CD4-positive, alpha-beta T cell (primary cell): ENCODE measurements at regions not wholly inside any gene's neighbourhood (a gene's known extent, or its start where the extent isn't known, plus 50 kb on each side); places are given as distances from the start of the nearest gene placed in this dataset.

ENCODE experiments used
- ATAC-seq: fragments of 200-7000 bp; cut with Tn5 transposase; one replicate; pipeline ENCODE4 v1.10.0; 2022; ENCODE audit warnings: mild to moderate bottlenecking; ENCODE audit not compliant: poor library complexity
- CTCF ChIA-PET: fragments of 350-600 bp; sonication (Branson Sonifier 250); formaldehyde crosslinking; loops from one replicate; lab custom pipeline; 2021; ENCODE audit warnings: antibody characterized with exemption, inconsistent platforms; lab: Charles Lee
- POLR2A ChIA-PET: fragments of 350-600 bp; sonication (Branson Sonifier 250); formaldehyde crosslinking; loops from one replicate; lab custom pipeline; 2021; ENCODE audit warnings: antibody characterized with exemption, inconsistent platforms; lab: Charles Lee
- DNase-seq, 14 experiments: peaks; one replicate each; pipeline ENCODE4 v3.0.0-alpha.2; 2013 to 2020; ENCODE audit warnings: mixed read lengths in 2 of 14
- H3K27ac ChIP-seq, 2 donors: one replicate each; pipeline versions ENCODE4 v1.5.1 to v1.7.0; 2013; ENCODE audit warnings: low read length in 2 of 2, low read depth in 1 of 2, mild to moderate bottlenecking in 1 of 2
- H3K27me3 ChIP-seq, 2 experiments: 1 replicate in 1 of 2; 2 replicates in 1 of 2; pipeline versions ENCODE4 v1.6.1 to v1.7.0; 2013; ENCODE audit warnings: low read length in 2 of 2, control low read depth in 1 of 2, mild to moderate bottlenecking in 1 of 2, moderate library complexity in 1 of 2; ENCODE audit not compliant: insufficient read depth in 2 of 2, control insufficient read depth in 1 of 2
- H3K36me3 ChIP-seq: one replicate; pipeline ENCODE4 v1.6.1; 2013; ENCODE audit warnings: low read length, control low read depth; ENCODE audit not compliant: insufficient read depth
- H3K4me1 ChIP-seq: one replicate; pipeline ENCODE4 v1.6.1; 2013; ENCODE audit warnings: low read length, control low read depth; ENCODE audit not compliant: insufficient read depth
- H3K4me3 ChIP-seq: one replicate; pipeline ENCODE4 v1.5.1; 2013; ENCODE audit warnings: mild to moderate bottlenecking, low read length, moderate library complexity
- H3K9me3 ChIP-seq, 2 experiments: 1 replicate in 1 of 2; 2 replicates in 1 of 2; pipeline versions ENCODE4 v1.6.1 to v1.7.0; 2013; ENCODE audit warnings: low read length in 2 of 2, mild to moderate bottlenecking in 2 of 2, control low read depth in 1 of 2, moderate library complexity in 1 of 2; ENCODE audit not compliant: control insufficient read depth in 1 of 2, insufficient read depth in 1 of 2
- H3K27ac Mint-ChIP-seq: one replicate; pipeline ENCODE4 v1.8.0; 2020; ENCODE audit warnings: mixed read lengths
- H3K27me3 Mint-ChIP-seq: one replicate; pipeline ENCODE4 v1.8.0; 2021; ENCODE audit warnings: mixed read lengths
- H3K36me3 Mint-ChIP-seq: one replicate; pipeline ENCODE4 v1.8.0; 2021; ENCODE audit warnings: low read depth, mixed read lengths
- H3K4me1 Mint-ChIP-seq: one replicate; pipeline ENCODE4 v1.8.0; 2021; ENCODE audit warnings: low read depth, mixed read lengths
- H3K4me3 Mint-ChIP-seq: one replicate; pipeline ENCODE4 v1.8.0; 2020; ENCODE audit warnings: mild to moderate bottlenecking, mixed read lengths
- H3K9me3 Mint-ChIP-seq: one replicate; pipeline ENCODE4 v1.8.0; 2020; ENCODE audit warnings: mixed read lengths
- intact Hi-C, 2 experiments: fragments of 100-400 bp; cut with DNase I in 1 of 2; cut with micrococcal nuclease in 1 of 2; formaldehyde crosslinking; loops; one replicate each; pipeline versions ENCODE4 v1.15.1 to v1.9.0; 2023 to 2025; cut with DNase I, micrococcal nuclease
- TF ChIP-seq, protein P1 (sequence below): fragments of 200-600 bp; IDR thresholded peaks from one replicate; pipeline ENCODE4 v1.8.0; 2022; ENCODE audit warnings: antibody characterized with exemption, mild to moderate bottlenecking

DNA sequence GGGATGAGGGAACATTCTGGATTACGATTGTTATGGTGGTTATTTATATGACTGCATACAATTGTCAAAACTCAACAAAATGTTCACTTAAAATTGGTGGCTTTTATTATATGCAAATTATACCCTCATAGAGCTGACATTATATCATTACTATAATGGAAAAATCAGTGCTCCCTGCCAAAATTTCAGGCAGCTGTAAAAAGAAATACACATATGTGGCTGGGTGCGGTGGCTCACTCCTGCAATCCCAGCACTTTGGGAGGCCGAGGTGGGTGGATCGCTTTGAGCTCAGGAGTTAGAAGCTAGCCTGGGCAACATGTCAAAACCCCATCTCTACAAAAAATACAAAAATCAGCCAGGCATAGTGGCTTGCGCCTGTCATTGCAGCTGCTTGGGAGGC is 75.8 kb upstream of the SULF2 start:
- H3K36me3 ChIP-seq, result no peaks in the 10 kb centered on the region
- TF ChIP-seq, protein P1, sequence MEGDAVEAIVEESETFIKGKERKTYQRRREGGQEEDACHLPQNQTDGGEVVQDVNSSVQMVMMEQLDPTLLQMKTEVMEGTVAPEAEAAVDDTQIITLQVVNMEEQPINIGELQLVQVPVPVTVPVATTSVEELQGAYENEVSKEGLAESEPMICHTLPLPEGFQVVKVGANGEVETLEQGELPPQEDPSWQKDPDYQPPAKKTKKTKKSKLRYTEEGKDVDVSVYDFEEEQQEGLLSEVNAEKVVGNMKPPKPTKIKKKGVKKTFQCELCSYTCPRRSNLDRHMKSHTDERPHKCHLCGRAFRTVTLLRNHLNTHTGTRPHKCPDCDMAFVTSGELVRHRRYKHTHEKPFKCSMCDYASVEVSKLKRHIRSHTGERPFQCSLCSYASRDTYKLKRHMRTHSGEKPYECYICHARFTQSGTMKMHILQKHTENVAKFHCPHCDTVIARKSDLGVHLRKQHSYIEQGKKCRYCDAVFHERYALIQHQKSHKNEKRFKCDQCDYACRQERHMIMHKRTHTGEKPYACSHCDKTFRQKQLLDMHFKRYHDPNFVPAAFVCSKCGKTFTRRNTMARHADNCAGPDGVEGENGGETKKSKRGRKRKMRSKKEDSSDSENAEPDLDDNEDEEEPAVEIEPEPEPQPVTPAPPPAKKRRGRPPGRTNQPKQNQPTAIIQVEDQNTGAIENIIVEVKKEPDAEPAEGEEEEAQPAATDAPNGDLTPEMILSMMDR, result no peak
- DNase-seq (no peak), ATAC-seq (no peak)
- no peak overlapping the region for H3K27ac Mint-ChIP-seq
- ChIA-PET POLR2A (no interaction called here), CTCF (no interaction called here)
- no peaks in the 10 kb centered on the region for H3K9me3 ChIP-seq
- no peak overlapping the region for H3K27ac ChIP-seq
- no peak overlapping the region for H3K4me3 Mint-ChIP-seq
- H3K4me1 Mint-ChIP-seq, result no peaks in the 10 kb centered on the region
- H3K27me3 Mint-ChIP-seq, result peaks cover 4% of the 10 kb centered on the region
- H3K9me3 Mint-ChIP-seq, result no peaks in the 10 kb centered on the region
- intact Hi-C loops, result no loop called here
- H3K4me1 ChIP-seq, result no peaks in the 10 kb centered on the region
- H3K27me3 ChIP-seq, result peaks cover 0 to 2% of the 10 kb centered on the region in 2 experiments
- no peaks in the 10 kb centered on the region for H3K36me3 Mint-ChIP-seq
- H3K4me3 ChIP-seq, result no peak overlapping the region

DNA sequence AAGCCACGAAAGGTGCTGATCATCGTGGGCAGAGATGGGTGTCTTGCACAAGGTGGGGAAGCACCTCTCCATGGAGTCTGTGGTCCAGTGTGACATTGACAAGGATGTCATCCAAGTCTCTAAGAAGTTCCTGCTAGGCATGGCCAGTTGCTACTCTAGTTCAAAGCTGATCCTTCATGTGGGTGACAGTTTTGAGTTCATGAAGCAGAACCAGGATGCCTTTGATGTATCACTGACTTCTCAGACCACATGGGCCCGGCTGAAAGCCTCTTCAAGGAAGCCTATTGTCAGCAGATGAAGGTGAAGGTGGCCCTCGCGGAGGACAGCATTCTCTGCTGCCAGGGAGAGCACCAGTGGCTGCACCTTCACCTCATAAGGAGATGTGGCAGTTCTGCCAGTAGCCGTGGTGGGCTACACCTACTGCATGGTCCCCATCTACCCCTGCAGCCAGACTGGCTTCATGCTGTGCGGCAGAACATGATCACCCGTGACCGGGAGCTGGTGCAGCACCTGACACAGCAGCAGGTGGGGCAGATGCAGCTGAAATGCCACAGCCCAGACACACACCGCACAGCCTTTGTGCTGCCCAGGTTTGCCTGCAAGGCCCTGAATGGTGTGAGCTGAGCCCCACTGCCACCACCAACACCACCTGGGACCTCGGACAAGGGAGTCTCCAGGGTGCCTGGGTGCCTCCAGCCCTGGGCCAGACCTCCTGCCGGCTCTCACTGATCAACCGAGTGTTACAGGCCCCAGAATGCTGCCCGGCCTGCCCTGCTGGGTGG is 75.0 kb upstream of the SULF2 start:
- H3K9me3 ChIP-seq, result no peaks in the 10 kb centered on the region
- no peak for ATAC-seq
- peaks cover 0 to 2% of the 10 kb centered on the region in 2 experiments for H3K27me3 ChIP-seq
- POLR2A ChIA-PET, result no interaction called here
- Mint-ChIP-seq H3K4me1 (no peaks in the 10 kb centered on the region), H3K27me3 (peaks cover 4% of the 10 kb centered on the region), H3K36me3 (no peaks in the 10 kb centered on the region), H3K9me3 (no peaks in the 10 kb centered on the region), H3K4me3 (no peak overlapping the region), H3K27ac (no peak overlapping the region)
- CTCF ChIA-PET, result no interaction called here
- no peaks in the 10 kb centered on the region for H3K4me1 ChIP-seq
- no peak for DNase-seq
- TF ChIP-seq, protein P1, result no peak
- H3K27ac ChIP-seq, result no peak overlapping the region
- no peaks in the 10 kb centered on the region for H3K36me3 ChIP-seq
- intact Hi-C loops, result no loop called here
- no peak overlapping the region for H3K4me3 ChIP-seq

DNA sequence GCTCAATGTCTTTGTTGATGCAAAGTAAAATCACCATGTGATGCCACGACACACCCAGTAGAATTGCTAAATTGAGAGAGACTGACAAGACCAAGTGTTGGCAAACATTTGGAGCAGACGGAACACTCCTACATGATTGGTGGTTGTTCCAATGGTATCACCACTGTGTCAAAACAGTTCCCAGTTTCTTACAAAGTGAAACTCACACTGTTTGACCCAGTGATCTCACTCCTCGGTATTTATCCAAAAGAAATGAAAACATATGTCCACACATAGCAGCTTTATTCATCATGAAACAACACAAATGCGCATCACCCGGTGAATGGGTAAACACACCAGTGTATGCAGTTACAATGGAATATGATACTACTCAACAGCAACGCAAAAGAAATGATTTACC is 74.0 kb upstream of the SULF2 start:
- no peak for DNase-seq
- Mint-ChIP-seq H3K9me3 (no peaks in the 10 kb centered on the region), H3K27ac (no peak overlapping the region), H3K36me3 (no peaks in the 10 kb centered on the region), H3K4me1 (no peaks in the 10 kb centered on the region), H3K4me3 (no peak overlapping the region), H3K27me3 (peaks cover 4% of the 10 kb centered on the region)
- no peak for ATAC-seq
- no peak overlapping the region for H3K27ac ChIP-seq
- TF ChIP-seq, protein P1, result no peak
- H3K9me3 ChIP-seq, result no peaks in the 10 kb centered on the region
- ChIA-PET POLR2A (no interaction called here), CTCF (no interaction called here)
- intact Hi-C loops, result no loop called here
- no peaks in the 10 kb centered on the region for H3K4me1 ChIP-seq
- H3K4me3 ChIP-seq, result no peak overlapping the region
- peaks cover 0 to 2% of the 10 kb centered on the region in 2 experiments for H3K27me3 ChIP-seq
- no peaks in the 10 kb centered on the region for H3K36me3 ChIP-seq
